GM12878 (cell line): ENCODE measurements at regions not wholly inside any gene's neighbourhood (a gene's known extent, or its start where the extent isn't known, plus 50 kb on each side); places are given as distances from the start of the nearest gene placed in this dataset.

Experiments used
- CTCF ChIP-seq, 3 experiments: IDR thresholded peaks in 2 of 3; conservative IDR thresholded peaks in 1 of 3; 2 replicates each; pipeline ENCODE4 v1.5.1; 2011; ENCODE audit warnings: low read depth in 3 of 3, low read length in 3 of 3, mild to moderate bottlenecking in 3 of 3, control low read depth in 2 of 3, moderate library complexity in 2 of 3, inconsistent platforms in 1 of 3, mixed read lengths in 1 of 3; ENCODE audit not compliant: control insufficient read depth in 2 of 3, insufficient read depth in 1 of 3; ENCODE audit errors: extremely low read depth in 1 of 3
- NR2C2 ChIP-seq: IDR thresholded peaks from 2 replicates; pipeline ENCODE4 v1.6.1; 2011; ENCODE audit warnings: borderline replicate concordance, low read depth; ENCODE audit not compliant: control insufficient read depth, insufficient read length
- PAX5 ChIP-seq: IDR thresholded peaks from 2 replicates; pipeline ENCODE4 v1.6.1; 2011; ENCODE audit warnings: low read depth, low read length, borderline replicate concordance
- RCOR1 ChIP-seq: conservative IDR thresholded peaks from 2 replicates; pipeline ENCODE4 v1.6.1; 2012; ENCODE audit warnings: low read depth, low read length, improper control_type of control experiment
- ZNF24 ChIP-seq: fragments of 450-650 bp; IDR thresholded peaks from 2 replicates; pipeline ENCODE4 v1.6.1; 2017; ENCODE audit warnings: antibody characterized with exemption, mild to moderate bottlenecking

- TF ChIP-seq NR2C2 (no peak), CTCF (IDR thresholded peaks at IDR 0.05 in 2 of 3, conservative IDR thresholded peaks at IDR 0.05 in 1 of 3; ENCODE audit: control insufficient read depth in 2 of 3, extremely low read depth in 1 of 3, insufficient read depth in 1 of 3, low read depth in 3 of 3, low read length in 3 of 3) (no peak), RCOR1 (no peak), ZNF24 (no peak), PAX5 (no peak)
Observed at GRCh38 chrX:46330981-46331380, 214.2 kb downstream of the ZNF674 start.
